ENCODE measurements at regions not wholly inside any gene's neighbourhood (a gene's known extent, or its start where the extent isn't known, plus 50 kb on each side); places are given as distances from the start of the nearest gene placed in this dataset.

- TF ChIP-seq CTCF (IDR thresholded peaks at IDR 0.05; ENCODE audit: low read depth, low read length, poor library complexity, severe bottlenecking) (no peak), EZH2phosphoT487 (IDR thresholded peaks at IDR 0.05; ENCODE audit: borderline replicate concordance, low read length) (no peak)
Measured at GRCh38 chr6:134453792-134454510, 136.0 kb upstream of the SGK1 start.

All from DOHH2 (cell line).